Activated naive CD4-positive, alpha-beta T cell treated with anti-CD3 and anti-CD28 coated beads, Interleukin-2, amount 50 U/mL, for 24 hours (primary cell): ENCODE measurements at regions not wholly inside any gene's neighbourhood (a gene's known extent, or its start where the extent isn't known, plus 50 kb on each side); places are given as distances from the start of the nearest gene placed in this dataset.
"Not testable (repeated sequence)": the region's sequence is repeated elsewhere in the genome, so short reads cannot be mapped to it uniquely, and the experiment has no call there.

Experiments
- H3K27ac Mint-ChIP-seq: one replicate; pipeline ENCODE4 v1.8.0; 2021; ENCODE audit warnings: mild to moderate bottlenecking, mixed read lengths
- H3K27me3 Mint-ChIP-seq: one replicate; pipeline ENCODE4 v1.8.0; 2021; ENCODE audit warnings: mixed read lengths
- H3K36me3 Mint-ChIP-seq: one replicate; pipeline ENCODE4 v1.8.0; 2021; ENCODE audit warnings: mixed read lengths
- H3K4me1 Mint-ChIP-seq: one replicate; pipeline ENCODE4 v1.8.0; 2021; ENCODE audit warnings: mixed read lengths
- H3K4me3 Mint-ChIP-seq: one replicate; pipeline ENCODE4 v1.8.0; 2021; ENCODE audit warnings: mild to moderate bottlenecking, mixed read lengths
- H3K9me3 Mint-ChIP-seq: one replicate; pipeline ENCODE4 v1.8.0; 2021; ENCODE audit warnings: mixed read lengths

- H3K9me3 Mint-ChIP-seq = no peaks in the 10 kb centered on the region
- peaks cover 14% of the 10 kb centered on the region for H3K27me3 Mint-ChIP-seq
- H3K4me3 Mint-ChIP-seq = no peak overlapping the region
- H3K27ac Mint-ChIP-seq = no peak overlapping the region
- H3K4me1 Mint-ChIP-seq = no peaks in the 10 kb centered on the region
- no peaks in the 10 kb centered on the region for H3K36me3 Mint-ChIP-seq
These were observed 210.9 kb downstream of the PCSK1 start for GRCh38 chr5:96222129-96222528.

GRCh38 chr5:96220610-96221390, 212.2 kb downstream of the PCSK1 start:
- peaks cover 10% of the 10 kb centered on the region for H3K27me3 Mint-ChIP-seq
- no peak overlapping the region for H3K4me3 Mint-ChIP-seq
- H3K36me3 Mint-ChIP-seq = no peaks in the 10 kb centered on the region
- no peaks in the 10 kb centered on the region for H3K9me3 Mint-ChIP-seq
- H3K4me1 Mint-ChIP-seq = no peaks in the 10 kb centered on the region
- no peak overlapping the region for H3K27ac Mint-ChIP-seq

- Mint-ChIP-seq H3K9me3 (no peaks in the 10 kb centered on the region), H3K4me1 (no peaks in the 10 kb centered on the region), H3K36me3 (no peaks in the 10 kb centered on the region), H3K27me3 (peaks cover 10% of the 10 kb centered on the region), H3K4me3 (no peak overlapping the region), H3K27ac (no peak overlapping the region)
These were observed 213.3 kb downstream of the PCSK1 start for GRCh38 chr5:96219580-96220281.

GRCh38 chr5:96218653-96219052, 214.4 kb downstream of the PCSK1 start:
- Mint-ChIP-seq H3K9me3 (no peaks in the 10 kb centered on the region), H3K36me3 (no peaks in the 10 kb centered on the region), H3K4me3 (no peak overlapping the region), H3K27ac (no peak overlapping the region), H3K4me1 (no peaks in the 10 kb centered on the region), H3K27me3 (peaks cover 13% of the 10 kb centered on the region)

GRCh38 chr5:96214442-96215197, 218.4 kb downstream of the PCSK1 start:
- Mint-ChIP-seq H3K4me1 (no peaks in the 10 kb centered on the region), H3K27ac (no peak overlapping the region), H3K4me3 (no peak overlapping the region), H3K9me3 (peaks cover 5% of the 10 kb centered on the region), H3K36me3 (no peaks in the 10 kb centered on the region), H3K27me3 (peaks cover 11% of the 10 kb centered on the region)

- Mint-ChIP-seq H3K27me3 (peaks cover 14% of the 10 kb centered on the region), H3K36me3 (peaks cover 2% of the 10 kb centered on the region), H3K4me1 (no peaks in the 10 kb centered on the region), H3K27ac (no peak overlapping the region), H3K4me3 (no peak overlapping the region), H3K9me3 (peaks cover 12% of the 10 kb centered on the region)
These were observed 223.2 kb downstream of the PCSK1 start for GRCh38 chr5:96209829-96210228.

GRCh38 chr5:96207420-96207819, 225.6 kb downstream of the PCSK1 start:
- Mint-ChIP-seq H3K4me3 (no peak overlapping the region), H3K4me1 (no peaks in the 10 kb centered on the region), H3K27ac (no peak overlapping the region), H3K27me3 (peaks cover 16% of the 10 kb centered on the region), H3K9me3 (peaks cover 12% of the 10 kb centered on the region), H3K36me3 (peaks cover 2% of the 10 kb centered on the region)

GRCh38 chr5:96203761-96204160, 229.3 kb downstream of the PCSK1 start:
- Mint-ChIP-seq H3K27me3 (peaks cover 16% of the 10 kb centered on the region), H3K4me1 (no peaks in the 10 kb centered on the region), H3K9me3 (peaks cover 7% of the 10 kb centered on the region), H3K36me3 (peaks cover 2% of the 10 kb centered on the region), H3K27ac (no peak overlapping the region), H3K4me3 (no peak overlapping the region)

- Mint-ChIP-seq H3K4me1 (no peaks in the 10 kb centered on the region), H3K9me3 (no peaks in the 10 kb centered on the region), H3K27ac (no peak overlapping the region), H3K36me3 (no peaks in the 10 kb centered on the region), H3K27me3 (peaks cover 16% of the 10 kb centered on the region), H3K4me3 (no peak overlapping the region)
These were observed 231.5 kb downstream of the PCSK1 start for GRCh38 chr5:96201503-96201902.

- Mint-ChIP-seq H3K4me3 (no peak overlapping the region), H3K27me3 (peaks cover 18% of the 10 kb centered on the region), H3K4me1 (no peaks in the 10 kb centered on the region), H3K9me3 (no peaks in the 10 kb centered on the region), H3K27ac (no peak overlapping the region), H3K36me3 (no peaks in the 10 kb centered on the region)
These were observed 232.4 kb downstream of the PCSK1 start for GRCh38 chr5:96200641-96201040.

GRCh38 chr5:96199713-96200183, 233.3 kb downstream of the PCSK1 start:
- no peaks in the 10 kb centered on the region for H3K4me1 Mint-ChIP-seq
- H3K4me3 Mint-ChIP-seq = no peak overlapping the region
- no peak overlapping the region for H3K27ac Mint-ChIP-seq
- H3K27me3 Mint-ChIP-seq = peaks cover 14% of the 10 kb centered on the region
- no peaks in the 10 kb centered on the region for H3K9me3 Mint-ChIP-seq
- H3K36me3 Mint-ChIP-seq = no peaks in the 10 kb centered on the region

- Mint-ChIP-seq H3K27me3 (peaks cover 9% of the 10 kb centered on the region), H3K9me3 (no peaks in the 10 kb centered on the region)
These were observed 234.5 kb downstream of the PCSK1 start for GRCh38 chr5:96198356-96199058.

GRCh38 chr5:96197767-96198166, 235.3 kb downstream of the PCSK1 start:
- H3K9me3 Mint-ChIP-seq, H3K4me1 Mint-ChIP-seq, H3K36me3 Mint-ChIP-seq, H3K4me3 Mint-ChIP-seq, H3K27ac Mint-ChIP-seq: not testable (repeated sequence)
- peaks cover 11% of the 10 kb centered on the region for H3K27me3 Mint-ChIP-seq

More at GRCh38 chr5:96198356-96199058, 234.5 kb downstream of the PCSK1 start:
- H3K4me3 Mint-ChIP-seq = no peak overlapping the region
- no peak overlapping the region for H3K27ac Mint-ChIP-seq
- peaks cover 3% of the 10 kb centered on the region for H3K4me1 Mint-ChIP-seq
- no peaks in the 10 kb centered on the region for H3K36me3 Mint-ChIP-seq

GRCh38 chr5:96197347-96197746, 235.7 kb upstream of the ELL2 start:
- H3K4me1 Mint-ChIP-seq = peaks cover 3% of the 10 kb centered on the region
- H3K36me3 Mint-ChIP-seq = no peaks in the 10 kb centered on the region
- H3K27ac Mint-ChIP-seq = no peak overlapping the region
- peaks cover 10% of the 10 kb centered on the region for H3K27me3 Mint-ChIP-seq
- H3K9me3 Mint-ChIP-seq = no peaks in the 10 kb centered on the region
- no peak overlapping the region for H3K4me3 Mint-ChIP-seq

- Mint-ChIP-seq H3K9me3 (no peaks in the 10 kb centered on the region), H3K27me3 (peaks cover 10% of the 10 kb centered on the region), H3K4me3 (no peak overlapping the region), H3K4me1 (peaks cover 3% of the 10 kb centered on the region), H3K27ac (no peak overlapping the region), H3K36me3 (no peaks in the 10 kb centered on the region)
These were observed 235.2 kb upstream of the ELL2 start for GRCh38 chr5:96196890-96197289.
